ENCODE measurements at regions not wholly inside any gene's neighbourhood (a gene's known extent, or its start where the extent isn't known, plus 50 kb on each side); places are given as distances from the start of the nearest gene placed in this dataset.

GRCh38 chr19:30313353-30313750 lies 58.8 kb upstream of the ZNF536 start:
- TF ChIP-seq CTCF (IDR thresholded peaks at IDR 0.05 in 8 of 11, conservative IDR thresholded peaks at IDR 0.05 in 3 of 11) (no peak), POLR2AphosphoS5 (IDR thresholded peaks at IDR 0.05) (no peak), POLR2A (IDR thresholded peaks at IDR 0.05) (no peak)
- Histone ChIP-seq H3K4me1 (no peaks in the 10 kb centered on the region), H3K4me3 (no peak overlapping the region), H3K9me3 (peaks cover 0 to 29% (median 10%) of the 10 kb centered on the region in 8 donors), H3K27me3 (replicated peaks in 1 of 7) (no peaks in the 10 kb centered on the region), H3K27ac (no peak overlapping the region), H3K36me3 (no peaks in the 10 kb centered on the region)
- intact Hi-C loops (cut with DNase I; ENCODE audit: low total_unique reads): no loop called here
- WGBS, 5 donors: 67 to 95% (median 83%) methylated on average over 2 of the region's 2 CpGs
- DNase-seq: no peak

GRCh38 chr19:30314056-30314804 lies 58.0 kb upstream of the ZNF536 start:
- DNase-seq: no peak
- intact Hi-C loops (cut with DNase I; ENCODE audit: low total_unique reads): no loop called here
- 75 to 90% (median 85%) methylated on average over 12 to 14 of the region's 14 CpGs for WGBS, 5 donors

GRCh38 chr19:30314805-30315155 lies 57.4 kb upstream of the ZNF536 start:
- no peak for DNase-seq
- H3K4me3 ChIP-seq: no peak overlapping the region
- no peak overlapping the region for H3K27ac ChIP-seq
- no peaks in the 10 kb centered on the region for H3K36me3 ChIP-seq
- no peaks in the 10 kb centered on the region for H3K27me3 ChIP-seq (replicated peaks in 1 of 7)
- no peaks in the 10 kb centered on the region for H3K4me1 ChIP-seq
- TF ChIP-seq POLR2A (IDR thresholded peaks at IDR 0.05) (no peak), POLR2AphosphoS5 (IDR thresholded peaks at IDR 0.05) (no peak), CTCF (IDR thresholded peaks at IDR 0.05 in 8 of 11, conservative IDR thresholded peaks at IDR 0.05 in 3 of 11) (no peak)
- intact Hi-C loops (cut with DNase I; ENCODE audit: low total_unique reads): no loop called here
- WGBS, 5 donors: 83 to 97% (median 90%) methylated on average over 5 of the region's 5 CpGs
- H3K9me3 ChIP-seq: peaks cover 0 to 29% (median 10%) of the 10 kb centered on the region in 8 donors

More at GRCh38 chr19:30314056-30314804, 58.0 kb upstream of the ZNF536 start:
- Histone ChIP-seq H3K9me3 (peaks cover 0 to 29% (median 10%) of the 10 kb centered on the region in 8 donors), H3K27ac (no peak overlapping the region), H3K4me1 (no peaks in the 10 kb centered on the region), H3K27me3 (replicated peaks in 1 of 7) (no peaks in the 10 kb centered on the region), H3K36me3 (no peaks in the 10 kb centered on the region), H3K4me3 (no peak overlapping the region)
- TF ChIP-seq POLR2AphosphoS5 (IDR thresholded peaks at IDR 0.05): no peak
- TF ChIP-seq CTCF (IDR thresholded peaks at IDR 0.05 in 8 of 11, conservative IDR thresholded peaks at IDR 0.05 in 3 of 11): no peak
- TF ChIP-seq POLR2A (IDR thresholded peaks at IDR 0.05): no peak

- Histone ChIP-seq H3K4me1 (no peaks in the 10 kb centered on the region), H3K27me3 (replicated peaks in 1 of 7) (no peaks in the 10 kb centered on the region), H3K4me3 (no peak overlapping the region), H3K9me3 (peaks cover 0 to 29% (median 10%) of the 10 kb centered on the region in 8 donors), H3K36me3 (no peaks in the 10 kb centered on the region), H3K27ac (no peak overlapping the region)
- TF ChIP-seq POLR2A (IDR thresholded peaks at IDR 0.05) (no peak), POLR2AphosphoS5 (IDR thresholded peaks at IDR 0.05) (no peak), CTCF (IDR thresholded peaks at IDR 0.05 in 8 of 11, conservative IDR thresholded peaks at IDR 0.05 in 3 of 11) (no peak)
- no peak for DNase-seq
- intact Hi-C loops (cut with DNase I; ENCODE audit: low total_unique reads): no loop called here
- 73 to 92% (median 84%) methylated on average over 2 of the region's 2 CpGs for WGBS, 5 donors
Observed at GRCh38 chr19:30315159-30315558, 57.0 kb upstream of the ZNF536 start.
